Astrocyte of the cerebellum (primary cell): ENCODE measurements at regions not wholly inside any gene's neighbourhood (a gene's known extent, or its start where the extent isn't known, plus 50 kb on each side); places are given as distances from the start of the nearest gene placed in this dataset.
"Not testable (repeated sequence)": the region's sequence is repeated elsewhere in the genome, so short reads cannot be mapped to it uniquely, and the experiment has no call there.

Experiments
- DNase-seq: peaks from one replicate; pipeline ENCODE4 v3.0.0-alpha.2; 2011; ENCODE audit warnings: low read depth
- H3K4me3 ChIP-seq: 2 replicates; pipeline ENCODE4 v1.5.1; 2011; ENCODE audit warnings: mild to moderate bottlenecking, low read depth, low read length, moderate library complexity
- CTCF ChIP-seq: IDR thresholded peaks from 2 replicates; pipeline ENCODE4 v1.5.1; 2012; ENCODE audit warnings: low read length, low read depth, moderate library complexity, mild to moderate bottlenecking; ENCODE audit errors: missing control alignments
- in situ Hi-C: cut with HindIII; loops from 2 replicates; pipeline ENCODE4 v1.10.0; 2017; ENCODE audit warnings: low sequenced_read_pairs

GRCh38 chr10:4270116-4270515, 485.1 kb upstream of the KLF6 start:
- in situ Hi-C loops, result no loop called here
- no peak overlapping the region for H3K4me3 ChIP-seq
- DNase-seq, result no peak
- TF ChIP-seq CTCF, result no peak

GRCh38 chr10:4268490-4268889, 483.5 kb upstream of the KLF6 start:
- DNase-seq, in situ Hi-C loops, H3K4me3 ChIP-seq: not testable (repeated sequence)

GRCh38 chr10:4267086-4267773, 482.2 kb upstream of the KLF6 start:
- TF ChIP-seq CTCF, result peak; percentile 25
- in situ Hi-C loops, result no loop called here

GRCh38 chr10:4266416-4267085, 481.5 kb upstream of the KLF6 start:
- DNase-seq, result no peak
- in situ Hi-C loops, result no loop called here
- no peak for TF ChIP-seq CTCF
- H3K4me3 ChIP-seq, result no peak overlapping the region

More at GRCh38 chr10:4267086-4267773, 482.2 kb upstream of the KLF6 start:
- no peak for DNase-seq
- H3K4me3 ChIP-seq, result no peak overlapping the region

GRCh38 chr10:4265964-4266363, 481.0 kb upstream of the KLF6 start:
- no peak for TF ChIP-seq CTCF
- in situ Hi-C loops, result no loop called here
- DNase-seq, result no peak
- H3K4me3 ChIP-seq, result no peak overlapping the region

- TF ChIP-seq CTCF, result no peak
- H3K4me3 ChIP-seq, result no peak overlapping the region
- in situ Hi-C loops, result no loop called here
- no peak for DNase-seq
Observed at GRCh38 chr10:4264209-4264865, 479.3 kb upstream of the KLF6 start.

- TF ChIP-seq CTCF, result no peak
- in situ Hi-C loops, result no loop called here
- DNase-seq, result no peak
- H3K4me3 ChIP-seq, result no peak overlapping the region
Observed at GRCh38 chr10:4263601-4263921, 478.6 kb upstream of the KLF6 start.
